ENCODE measurements at regions not wholly inside any gene's neighbourhood (a gene's known extent, or its start where the extent isn't known, plus 50 kb on each side); places are given as distances from the start of the nearest gene placed in this dataset.

GRCh38 chr2:224157655-224158054 is 118.6 kb upstream of the SERPINE2 start:
- Histone ChIP-seq H3K4me3 (no peak overlapping the region), H3K36me3 (ENCODE audit: insufficient read depth) (no peaks in the 10 kb centered on the region), H3K79me2 (replicated peaks; ENCODE audit: insufficient read depth) (no peaks in the 10 kb centered on the region), H3F3A (replicated peaks; ENCODE audit: low read depth) (no peaks in the 10 kb centered on the region), H3K27ac (ENCODE audit: low read depth) (no peak overlapping the region), H3K27me3 (ENCODE audit: insufficient read depth) (no peaks in the 10 kb centered on the region), H2AFZ (no peak overlapping the region), H3K4me2 (no peak overlapping the region), H4K20me1 (replicated peaks; ENCODE audit: insufficient read depth) (no peaks in the 10 kb centered on the region), H3K9me2 (ENCODE audit: insufficient read depth) (peaks cover 13% of the 10 kb centered on the region; the same call in 1 of the 2 replicates), H3K4me1 (ENCODE audit: insufficient read depth) (no peaks in the 10 kb centered on the region)
- ATAC-seq: no peak
- Mint-ChIP-seq H3K27me3 (ENCODE audit: insufficient read depth, low read depth, poor library complexity) (no peaks in the 10 kb centered on the region), H3K4me1 (no peaks in the 10 kb centered on the region), H3K36me3 (ENCODE audit: low read depth) (no peaks in the 10 kb centered on the region), H3K9me3 (no peaks in the 10 kb centered on the region), H3K27ac (no peak overlapping the region), H3K4me3 (no peak overlapping the region)
- TF ChIP-seq, protein P1, sequence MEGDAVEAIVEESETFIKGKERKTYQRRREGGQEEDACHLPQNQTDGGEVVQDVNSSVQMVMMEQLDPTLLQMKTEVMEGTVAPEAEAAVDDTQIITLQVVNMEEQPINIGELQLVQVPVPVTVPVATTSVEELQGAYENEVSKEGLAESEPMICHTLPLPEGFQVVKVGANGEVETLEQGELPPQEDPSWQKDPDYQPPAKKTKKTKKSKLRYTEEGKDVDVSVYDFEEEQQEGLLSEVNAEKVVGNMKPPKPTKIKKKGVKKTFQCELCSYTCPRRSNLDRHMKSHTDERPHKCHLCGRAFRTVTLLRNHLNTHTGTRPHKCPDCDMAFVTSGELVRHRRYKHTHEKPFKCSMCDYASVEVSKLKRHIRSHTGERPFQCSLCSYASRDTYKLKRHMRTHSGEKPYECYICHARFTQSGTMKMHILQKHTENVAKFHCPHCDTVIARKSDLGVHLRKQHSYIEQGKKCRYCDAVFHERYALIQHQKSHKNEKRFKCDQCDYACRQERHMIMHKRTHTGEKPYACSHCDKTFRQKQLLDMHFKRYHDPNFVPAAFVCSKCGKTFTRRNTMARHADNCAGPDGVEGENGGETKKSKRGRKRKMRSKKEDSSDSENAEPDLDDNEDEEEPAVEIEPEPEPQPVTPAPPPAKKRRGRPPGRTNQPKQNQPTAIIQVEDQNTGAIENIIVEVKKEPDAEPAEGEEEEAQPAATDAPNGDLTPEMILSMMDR (conservative IDR thresholded peaks at IDR 0.05; ENCODE audit: low read depth in 2 of 2): no peak
- TF ChIP-seq STAT1 (IDR thresholded peaks at IDR 0.05; ENCODE audit: unreplicated experiment) (no peak), ZNF114 (CRISPR knock-in tag; IDR thresholded peaks at IDR 0.05) (no peak), REST (IDR thresholded peaks at IDR 0.05; ENCODE audit: unreplicated experiment) (no peak), EZH2 (IDR thresholded peaks at IDR 0.05; ENCODE audit: low read depth, unreplicated experiment) (no peak), ZNF331 (CRISPR knock-in tag; IDR thresholded peaks at IDR 0.05; ENCODE audit: low read depth) (no peak), CREB1 (CRISPR knock-in tag; IDR thresholded peaks at IDR 0.05; ENCODE audit: low read depth) (no peak), ETS1 (IDR thresholded peaks at IDR 0.05) (no peak), NANOG (IDR thresholded peaks at IDR 0.05; ENCODE audit: borderline replicate concordance) (no peak), POLR2AphosphoS5 (IDR thresholded peaks at IDR 0.05; ENCODE audit: low read depth) (no peak), JUNB (IDR thresholded peaks at IDR 0.05; ENCODE audit: unreplicated experiment) (no peak), ZNF462 (CRISPR knock-in tag; IDR thresholded peaks at IDR 0.05) (no peak), EZH2phosphoT487 (IDR thresholded peaks at IDR 0.05; ENCODE audit: unreplicated experiment) (no peak)
- DNase-seq (ENCODE audit: low spot score): no peak
